Spleen (tissue), 7 donors: ENCODE measurements at regions not wholly inside any gene's neighbourhood (a gene's known extent, or its start where the extent isn't known, plus 50 kb on each side); places are given as distances from the start of the nearest gene placed in this dataset.

Experiments
- CTCF ChIP-seq, 11 experiments: fragments of 200-600 bp in 7 of 11; fragments of 450-650 bp in 4 of 11; sonication (generic) in 4 of 11; IDR thresholded peaks in 8 of 11; conservative IDR thresholded peaks in 3 of 11; 1 replicate in 7 of 11; 2 replicates in 4 of 11; pipeline versions ENCODE4 v1.4.0 to v1.8.0; 2016 to 2021; ENCODE audit warnings: antibody characterized with exemption in 11 of 11, inconsistent platforms in 4 of 11, mild to moderate bottlenecking in 1 of 11
- POLR2A ChIP-seq, 3 donors: fragments of 450-650 bp; IDR thresholded peaks; one replicate each; pipeline ENCODE4 v1.5.1; 2017; ENCODE audit warnings: antibody characterized with exemption in 3 of 3, mild to moderate bottlenecking in 1 of 3
- donor health status: DM: no; HTN: no; CAD: no; lungs with moderate emphysema.
- donor health status: DM: no; HTN: no; CAD: no.
- donor health status: DM: no; HTN: no; CAD: no.

DNA sequence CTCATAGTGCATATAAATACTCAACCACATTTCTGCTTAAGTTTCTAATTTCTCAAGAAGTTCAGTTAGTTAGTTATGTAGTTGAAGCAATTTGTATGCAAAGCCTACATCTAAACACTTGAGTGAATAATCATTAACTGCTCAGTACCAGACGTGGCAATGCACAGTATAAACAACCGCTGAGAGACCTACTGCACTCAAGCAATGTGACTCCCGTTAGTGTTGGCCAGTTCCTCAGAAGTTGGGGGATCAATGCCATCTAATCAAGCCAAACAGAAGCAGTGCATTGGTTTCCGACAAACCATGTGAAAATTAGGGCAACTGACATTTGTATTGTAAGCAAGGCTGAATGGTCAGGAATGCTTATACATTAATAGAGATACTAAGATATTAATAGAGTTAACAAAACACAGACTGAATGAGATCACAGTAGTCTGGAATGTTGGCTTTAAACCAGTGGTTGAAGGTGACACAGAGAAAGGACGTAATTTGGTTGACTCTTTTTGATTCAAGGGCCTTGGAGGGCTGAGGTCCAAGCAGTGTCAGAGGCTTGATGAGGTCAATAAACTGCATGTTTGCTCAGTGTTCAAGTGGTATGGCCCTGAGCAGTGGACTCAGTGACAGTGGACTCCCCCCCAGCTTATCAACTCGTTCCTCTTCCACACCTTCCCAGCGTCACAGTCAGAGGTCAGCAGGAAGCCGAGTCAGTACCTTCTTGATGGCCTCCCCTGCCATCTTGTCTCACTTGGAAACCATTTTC lies 255.5 kb downstream of the CTH start:
- no peak for TF ChIP-seq CTCF (IDR thresholded peaks at IDR 0.05 in 8 of 11, conservative IDR thresholded peaks at IDR 0.05 in 3 of 11)
- TF ChIP-seq POLR2A (IDR thresholded peaks at IDR 0.05), result no peak
